MG63 (cell line): ENCODE measurements at regions not wholly inside any gene's neighbourhood (a gene's known extent, or its start where the extent isn't known, plus 50 kb on each side); places are given as distances from the start of the nearest gene placed in this dataset.

Experiments
- DNase-seq: peaks from one replicate; pipeline ENCODE4 v3.0.0-alpha.2; 2020
- H3K27me3 ChIP-seq: fragments of 250-450 bp; sonication (Bioruptor Pico); 2 replicates; pipeline ENCODE4 v1.5.1; 2020; ENCODE audit warnings: mild to moderate bottlenecking, moderate library complexity
- H3K36me3 ChIP-seq: fragments of 250-450 bp; sonication (Bioruptor Pico); 2 replicates; pipeline ENCODE4 v1.5.1; 2020; ENCODE audit warnings: mild to moderate bottlenecking, moderate library complexity
- H3K4me3 ChIP-seq: fragments of 250-450 bp; sonication (Bioruptor Pico); 2 replicates; pipeline ENCODE4 v1.5.1; 2020; ENCODE audit warnings: mild to moderate bottlenecking, moderate library complexity
- H3K9me3 ChIP-seq: fragments of 250-450 bp; sonication (Bioruptor Pico); 2 replicates; pipeline ENCODE4 v1.5.1; 2020; ENCODE audit warnings: mild to moderate bottlenecking, moderate library complexity

- Histone ChIP-seq H3K27me3 (no peaks in the 10 kb centered on the region; the same call in 1 of the 2 replicates), H3K9me3 (no peaks in the 10 kb centered on the region), H3K4me3 (no peak overlapping the region), H3K36me3 (no peaks in the 10 kb centered on the region)
- peak; percentile 12 for DNase-seq
Measured at GRCh38 chr17:56099649-56100048, 53.6 kb upstream of the ANKFN1 start.
